H1 (cell line): ENCODE measurements at regions not wholly inside any gene's neighbourhood (a gene's known extent, or its start where the extent isn't known, plus 50 kb on each side); places are given as distances from the start of the nearest gene placed in this dataset.

Source experiments
- ASH2L ChIP-seq: fragments of 200-600, 300-600 bp; sonication (generic); IDR thresholded peaks from one replicate; pipeline ENCODE4 v1.7.1; 2017; ENCODE audit warnings: low read length
- KDM4A ChIP-seq: IDR thresholded peaks from one replicate; pipeline ENCODE4 v1.7.1; 2012; ENCODE audit warnings: low read depth, mild to moderate bottlenecking, moderate library complexity, low read length, inconsistent platforms; ENCODE audit not compliant: severe bottlenecking
- POLR2A ChIP-seq, 2 experiments: IDR thresholded peaks; 1 replicate in 1 of 2; 2 replicates in 1 of 2; pipeline ENCODE4 v1.6.1; 2011; ENCODE audit warnings: low read depth in 2 of 2, low read length in 2 of 2, mild to moderate bottlenecking in 2 of 2; ENCODE audit errors: control extremely low read depth in 1 of 2
- RNF2 ChIP-seq: fragments of 200-900, 300-1000 bp; sonication (generic); IDR thresholded peaks from 2 replicates; pipeline ENCODE4 v1.7.1; 2016; ENCODE audit warnings: borderline replicate concordance, low read depth, mild to moderate bottlenecking, antibody characterized with exemption, low read length; ENCODE audit not compliant: poor library complexity, severe bottlenecking; ENCODE audit errors: missing control alignments
- TF ChIP-seq, protein P1 (sequence below), 3 experiments: IDR thresholded peaks; 1 replicate in 2 of 3; 2 replicates in 1 of 3; pipeline versions ENCODE4 v1.5.1 to v1.6.1; 2011; ENCODE audit warnings: low read length in 3 of 3, mild to moderate bottlenecking in 3 of 3, inconsistent platforms in 2 of 3, low read depth in 1 of 3, moderate library complexity in 1 of 3; ENCODE audit not compliant: insufficient read depth in 1 of 3; ENCODE audit errors: control extremely low read depth in 1 of 3

DNA sequence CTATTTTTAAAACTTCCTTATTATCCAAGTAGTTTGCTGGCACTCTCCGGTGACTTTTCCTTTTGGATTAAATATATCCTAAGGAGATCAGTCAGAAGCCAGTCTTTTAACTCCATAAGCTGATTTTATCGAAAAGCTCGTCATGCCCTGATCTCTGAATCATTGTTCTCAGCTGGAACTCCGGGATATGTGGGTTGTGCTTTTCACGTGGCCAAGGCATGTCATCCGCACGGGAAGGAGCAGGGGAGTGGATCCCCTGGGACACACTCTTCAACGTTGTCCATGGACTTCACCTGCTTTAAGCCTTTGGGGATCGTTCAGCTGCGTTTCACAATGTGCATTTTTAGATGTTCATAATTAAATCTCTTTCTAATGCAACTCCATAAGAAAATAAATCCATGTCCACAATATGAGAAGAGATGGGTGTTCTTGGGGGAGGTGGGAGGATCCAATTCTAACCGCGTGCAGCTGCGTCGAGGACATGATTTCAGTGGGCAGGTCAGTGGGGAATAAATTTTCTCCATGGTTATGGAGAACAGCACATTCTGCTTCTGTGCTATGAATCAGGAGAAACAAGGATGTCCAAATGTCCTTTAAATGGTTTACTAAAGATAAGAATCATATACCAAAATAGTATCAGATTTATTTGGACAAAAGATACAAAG, 229.5 kb upstream of the ADARB2 start:
- TF ChIP-seq POLR2A (IDR thresholded peaks at IDR 0.05; ENCODE audit: control extremely low read depth in 1 of 2, low read depth in 2 of 2, low read length in 2 of 2) = no peak
- no peak for TF ChIP-seq ASH2L
- TF ChIP-seq RNF2 = no peak
- TF ChIP-seq, protein P1, sequence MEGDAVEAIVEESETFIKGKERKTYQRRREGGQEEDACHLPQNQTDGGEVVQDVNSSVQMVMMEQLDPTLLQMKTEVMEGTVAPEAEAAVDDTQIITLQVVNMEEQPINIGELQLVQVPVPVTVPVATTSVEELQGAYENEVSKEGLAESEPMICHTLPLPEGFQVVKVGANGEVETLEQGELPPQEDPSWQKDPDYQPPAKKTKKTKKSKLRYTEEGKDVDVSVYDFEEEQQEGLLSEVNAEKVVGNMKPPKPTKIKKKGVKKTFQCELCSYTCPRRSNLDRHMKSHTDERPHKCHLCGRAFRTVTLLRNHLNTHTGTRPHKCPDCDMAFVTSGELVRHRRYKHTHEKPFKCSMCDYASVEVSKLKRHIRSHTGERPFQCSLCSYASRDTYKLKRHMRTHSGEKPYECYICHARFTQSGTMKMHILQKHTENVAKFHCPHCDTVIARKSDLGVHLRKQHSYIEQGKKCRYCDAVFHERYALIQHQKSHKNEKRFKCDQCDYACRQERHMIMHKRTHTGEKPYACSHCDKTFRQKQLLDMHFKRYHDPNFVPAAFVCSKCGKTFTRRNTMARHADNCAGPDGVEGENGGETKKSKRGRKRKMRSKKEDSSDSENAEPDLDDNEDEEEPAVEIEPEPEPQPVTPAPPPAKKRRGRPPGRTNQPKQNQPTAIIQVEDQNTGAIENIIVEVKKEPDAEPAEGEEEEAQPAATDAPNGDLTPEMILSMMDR (IDR thresholded peaks at IDR 0.05; ENCODE audit: control extremely low read depth in 1 of 3, insufficient read depth in 1 of 3, low read depth in 1 of 3, low read length in 3 of 3) = no peak
- no peak for TF ChIP-seq KDM4A
